T-cell (primary cell): ENCODE measurements at regions not wholly inside any gene's neighbourhood (a gene's known extent, or its start where the extent isn't known, plus 50 kb on each side); places are given as distances from the start of the nearest gene placed in this dataset.

Experiments
- ATAC-seq, 4 experiments: fragments of 200-7000 bp in 3 of 4; fragments of 150-1000 bp in 1 of 4; cut with Tn5 transposase; replicated peaks in 1 of 4; 1 replicate in 3 of 4; 2 replicates in 1 of 4; pipeline ENCODE4 v1.10.0; 2021; ENCODE audit warnings: moderate library complexity in 3 of 4, mild to moderate bottlenecking in 2 of 4, moderate number of reproducible peaks in 1 of 4
- CTCF ChIA-PET, 2 donors: fragments of 300-600 bp; sonication (Branson Sonifier 250); formaldehyde crosslinking; loops; one replicate each; lab custom pipeline; 2022; ENCODE audit warnings: antibody characterized with exemption in 2 of 2; lab: Charles Lee
- POLR2A ChIA-PET, 2 donors: fragments of 300-600 bp; sonication (Branson Sonifier 250); formaldehyde crosslinking; loops; one replicate each; lab custom pipeline; 2022; ENCODE audit warnings: antibody characterized with exemption in 2 of 2; lab: Charles Lee
- DNase-seq, 35 experiments: peaks; one replicate each; pipeline versions ENCODE4 v3.0.0 to v3.0.0-alpha.2; 2013 to 2023
- H3K27ac ChIP-seq: one replicate; pipeline ENCODE4 v1.5.1; 2013; ENCODE audit warnings: low read length
- H3K27me3 ChIP-seq, 2 experiments: replicated peaks in 1 of 2; 1 replicate in 1 of 2; 2 replicates in 1 of 2; pipeline versions ENCODE4 v1.6.1 to v1.7.0; 2013; ENCODE audit warnings: low read length in 1 of 2, mixed read lengths in 1 of 2; ENCODE audit not compliant: control insufficient read depth in 2 of 2, insufficient read depth in 2 of 2; ENCODE audit errors: extremely low read depth in 1 of 2
- H3K36me3 ChIP-seq, 2 donors: 1 replicate in 1 of 2; 2 replicates in 1 of 2; pipeline versions ENCODE4 v1.6.1 to v1.7.0; 2013; ENCODE audit warnings: low read length in 1 of 2; ENCODE audit not compliant: control insufficient read depth in 2 of 2, insufficient read depth in 1 of 2; ENCODE audit errors: extremely low read depth in 1 of 2
- H3K4me1 ChIP-seq, 2 experiments: 1 replicate in 1 of 2; 2 replicates in 1 of 2; pipeline versions ENCODE4 v1.6.1 to v1.7.0; 2013; ENCODE audit warnings: low read length in 2 of 2, mixed read lengths in 1 of 2; ENCODE audit not compliant: insufficient read depth in 2 of 2, control insufficient read depth in 1 of 2; ENCODE audit errors: extremely low read depth in 1 of 2
- H3K4me3 ChIP-seq, 2 donors: 1 replicate in 1 of 2; 2 replicates in 1 of 2; pipeline versions ENCODE4 v1.5.1 to v1.7.0; 2013; ENCODE audit warnings: mild to moderate bottlenecking in 2 of 2, low read length in 1 of 2, moderate library complexity in 1 of 2; ENCODE audit not compliant: control insufficient read depth in 1 of 2; ENCODE audit errors: extremely low read depth in 1 of 2
- H3K9me3 ChIP-seq: 2 replicates; pipeline ENCODE4 v1.7.0; 2013
- H3K27ac Mint-ChIP-seq, 2 donors: one replicate each; pipeline ENCODE4 v1.8.0; 2020 to 2021; ENCODE audit warnings: mild to moderate bottlenecking in 2 of 2, mixed read lengths in 2 of 2
- H3K27me3 Mint-ChIP-seq, 2 donors: one replicate each; pipeline ENCODE4 v1.8.0; 2021 to 2022; ENCODE audit warnings: mixed read lengths in 2 of 2
- H3K36me3 Mint-ChIP-seq: one replicate; pipeline ENCODE4 v1.8.0; 2021; ENCODE audit warnings: mixed read lengths
- H3K4me1 Mint-ChIP-seq, 3 donors: one replicate each; pipeline ENCODE4 v1.8.0; 2020 to 2022; ENCODE audit warnings: mixed read lengths in 3 of 3, mild to moderate bottlenecking in 1 of 3
- H3K4me3 Mint-ChIP-seq, 3 donors: one replicate each; pipeline ENCODE4 v1.8.0; 2020 to 2022; ENCODE audit warnings: mild to moderate bottlenecking in 3 of 3, mixed read lengths in 3 of 3, moderate library complexity in 3 of 3
- H3K9me3 Mint-ChIP-seq, 3 donors: one replicate each; pipeline ENCODE4 v1.8.0; 2020 to 2022; ENCODE audit warnings: mixed read lengths in 3 of 3
- WGBS: methylation state at CpG from one replicate; pipeline ENCODE4 v1.1.5; 2013; ENCODE audit warnings: missing lambda C conversion rate; ENCODE audit not compliant: insufficient coverage; 5-methylcytosine and 5-hydroxymethylcytosine counted together

- peaks cover 0 to 7% (median 7%) of the 10 kb centered on the region in 3 donors for H3K4me1 Mint-ChIP-seq
- peaks cover 0 to 10% of the 10 kb centered on the region in 2 donors for H3K27me3 Mint-ChIP-seq
- 54% methylated on average over 1 of the region's 2 CpGs for WGBS
- H3K4me3 Mint-ChIP-seq: no peak overlapping the region
- no peak overlapping the region for H3K27ac ChIP-seq
- H3K9me3 Mint-ChIP-seq: no peaks in the 10 kb centered on the region
- ATAC-seq: no peak
- no peaks in the 10 kb centered on the region for H3K4me1 ChIP-seq
- no peaks in the 10 kb centered on the region for H3K27me3 ChIP-seq
- no peaks in the 10 kb centered on the region for H3K36me3 Mint-ChIP-seq
- H3K9me3 ChIP-seq: no peaks in the 10 kb centered on the region
- CTCF ChIA-PET: interaction anchor here in 1 of 2 donors (1.8 kb wide), 1 partner anchor 198 kb away, joined by 4 read pairs; no protein-coding TSS in a partner anchor
- H3K36me3 ChIP-seq: no peaks in the 10 kb centered on the region
- no peak for DNase-seq
- POLR2A ChIA-PET: no interaction called here
- no peak overlapping the region for H3K4me3 ChIP-seq
- no peak overlapping the region for H3K27ac Mint-ChIP-seq
These were observed 275.8 kb upstream of the SESN3 start for GRCh38 chr11:95506777-95507176.

GRCh38 chr11:95505927-95506426 lies 275.0 kb upstream of the SESN3 start:
- Histone ChIP-seq H3K36me3 (no peaks in the 10 kb centered on the region), H3K9me3 (no peaks in the 10 kb centered on the region), H3K27ac (no peak overlapping the region), H3K4me1 (no peaks in the 10 kb centered on the region), H3K4me3 (no peak overlapping the region), H3K27me3 (no peaks in the 10 kb centered on the region)
- no peak overlapping the region for H3K4me3 Mint-ChIP-seq
- H3K27ac Mint-ChIP-seq: no peak overlapping the region
- no peak for DNase-seq
- H3K27me3 Mint-ChIP-seq: peaks cover 0 to 10% of the 10 kb centered on the region in 2 donors
- no peak for ATAC-seq
- ChIA-PET POLR2A (no interaction called here), CTCF (interaction anchor here in 1 of 2 donors (0.7 kb wide), 1 partner anchor 200 kb away, joined by 4 read pairs; no protein-coding TSS in a partner anchor)
- H3K9me3 Mint-ChIP-seq: no peaks in the 10 kb centered on the region
- peaks cover 0 to 7% (median 7%) of the 10 kb centered on the region in 3 donors for H3K4me1 Mint-ChIP-seq
- H3K36me3 Mint-ChIP-seq: no peaks in the 10 kb centered on the region
- 22% methylated on average over 3 of the region's 8 CpGs for WGBS

GRCh38 chr11:95503047-95503446 lies 272.0 kb upstream of the SESN3 start:
- Histone ChIP-seq H3K36me3 (no peaks in the 10 kb centered on the region), H3K4me1 (no peaks in the 10 kb centered on the region), H3K4me3 (no peak overlapping the region), H3K9me3 (no peaks in the 10 kb centered on the region), H3K27me3 (no peaks in the 10 kb centered on the region), H3K27ac (no peak overlapping the region)
- Mint-ChIP-seq H3K4me3 (no peak overlapping the region), H3K9me3 (no peaks in the 10 kb centered on the region), H3K4me1 (peaks cover 0 to 7% (median 7%) of the 10 kb centered on the region in 3 donors), H3K36me3 (no peaks in the 10 kb centered on the region), H3K27me3 (peaks cover 0 to 6% of the 10 kb centered on the region in 2 donors), H3K27ac (no peak overlapping the region)
- DNase-seq: no peak
- no CpG with 5 or more reads among the region's 1 CpG for whole genome bisulfite sequencing
- ChIA-PET POLR2A (no interaction called here), CTCF (no interaction called here)
- no peak for ATAC-seq

GRCh38 chr11:95502522-95502921 lies 271.5 kb upstream of the SESN3 start:
- Mint-ChIP-seq H3K9me3 (no peaks in the 10 kb centered on the region), H3K27me3 (peaks cover 0 to 6% of the 10 kb centered on the region in 2 donors), H3K27ac (no peak overlapping the region), H3K4me1 (peaks cover 0 to 7% (median 7%) of the 10 kb centered on the region in 3 donors), H3K36me3 (no peaks in the 10 kb centered on the region), H3K4me3 (no peak overlapping the region)
- WGBS: 100% methylated on average over 1 of the region's 5 CpGs
- no peak overlapping the region for H3K27ac ChIP-seq
- H3K36me3 ChIP-seq: no peaks in the 10 kb centered on the region
- H3K27me3 ChIP-seq: no peaks in the 10 kb centered on the region
- H3K4me1 ChIP-seq: no peaks in the 10 kb centered on the region
- CTCF ChIA-PET: no interaction called here
- H3K4me3 ChIP-seq: no peak overlapping the region
- DNase-seq (no peak), ATAC-seq (no peak)
- H3K9me3 ChIP-seq: no peaks in the 10 kb centered on the region
- POLR2A ChIA-PET: no interaction called here

GRCh38 chr11:95501761-95502266 lies 270.8 kb upstream of the SESN3 start:
- H3K4me1 ChIP-seq: no peaks in the 10 kb centered on the region
- Mint-ChIP-seq H3K4me3 (no peak overlapping the region), H3K4me1 (peaks cover 0 to 7% (median 6%) of the 10 kb centered on the region in 3 donors), H3K27ac (no peak overlapping the region), H3K36me3 (no peaks in the 10 kb centered on the region), H3K27me3 (peaks cover 0 to 6% of the 10 kb centered on the region in 2 donors), H3K9me3 (no peaks in the 10 kb centered on the region)
- H3K9me3 ChIP-seq: no peaks in the 10 kb centered on the region
- 20% methylated on average over 1 of the region's 2 CpGs for WGBS
- ChIA-PET CTCF (no interaction called here), POLR2A (interaction anchor here in 1 of 2 donors (0.7 kb wide), 1 partner anchor 285 kb away, joined by 3 read pairs; no protein-coding TSS in a partner anchor)
- DNase-seq: no peak
- H3K4me3 ChIP-seq: no peak overlapping the region
- no peaks in the 10 kb centered on the region for H3K36me3 ChIP-seq
- ATAC-seq: no peak
- no peak overlapping the region for H3K27ac ChIP-seq
- H3K27me3 ChIP-seq: no peaks in the 10 kb centered on the region

- Mint-ChIP-seq H3K4me1 (peaks cover 0 to under 1% (median 0%) of the 10 kb centered on the region in 3 donors), H3K27ac (no peak overlapping the region), H3K27me3 (peaks cover 0 to 3% of the 10 kb centered on the region in 2 donors), H3K4me3 (no peak overlapping the region), H3K9me3 (no peaks in the 10 kb centered on the region), H3K36me3 (no peaks in the 10 kb centered on the region)
- DNase-seq (no peak), ATAC-seq (no peak)
- Histone ChIP-seq H3K27ac (no peak overlapping the region), H3K4me3 (no peak overlapping the region), H3K4me1 (no peaks in the 10 kb centered on the region), H3K27me3 (no peaks in the 10 kb centered on the region), H3K9me3 (no peaks in the 10 kb centered on the region), H3K36me3 (no peaks in the 10 kb centered on the region)
- ChIA-PET CTCF (interaction anchor here in 1 of 2 donors (1.1 kb wide), 1 partner anchor 24 kb away, joined by 3 read pairs; no protein-coding TSS in a partner anchor), POLR2A (no interaction called here)
- WGBS: 100% methylated on average over 1 of the region's 1 CpG
These were observed 269.5 kb upstream of the SESN3 start for GRCh38 chr11:95500466-95500865.
